ENCODE measurements at regions not wholly inside any gene's neighbourhood (a gene's known extent, or its start where the extent isn't known, plus 50 kb on each side); places are given as distances from the start of the nearest gene placed in this dataset.

DNA sequence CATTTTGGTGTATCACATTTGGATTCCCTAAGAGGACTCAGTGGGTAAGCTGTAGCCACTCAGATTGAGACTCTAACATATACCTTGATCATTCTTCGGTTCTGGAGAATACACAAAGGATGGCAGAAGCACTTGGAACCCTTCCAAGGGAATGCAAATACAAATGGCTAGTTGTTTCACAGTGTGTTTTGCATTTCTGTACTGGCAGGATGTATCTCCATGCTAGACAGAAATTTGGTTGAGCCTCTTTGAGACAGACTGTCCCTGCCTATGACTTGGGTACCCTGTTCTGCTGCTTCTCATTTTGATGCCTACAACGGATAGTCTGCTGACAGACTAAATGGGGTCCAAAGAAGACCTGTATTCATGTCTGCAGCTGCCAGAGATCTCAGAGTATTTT is 273.5 kb downstream of the TMEM38B start:
- Histone ChIP-seq H3K9me2 (replicated peaks; ENCODE audit: low read length) (no peaks in the 10 kb centered on the region), H3K27ac (ENCODE audit: low read length) (no peak overlapping the region), H4K20me1 (ENCODE audit: low read length) (no peaks in the 10 kb centered on the region), H3K4me1 (ENCODE audit: insufficient read depth, low read length) (no peaks in the 10 kb centered on the region), H3K27me3 (ENCODE audit: low read length) (no peaks in the 10 kb centered on the region), H3K36me3 (ENCODE audit: low read depth, low read length) (no peaks in the 10 kb centered on the region), H3K9me3 (ENCODE audit: low read length) (no peaks in the 10 kb centered on the region), H3K4me3 (ENCODE audit: low read length) (no peak overlapping the region), H3K4me2 (ENCODE audit: low read length) (no peak overlapping the region), H3K79me2 (ENCODE audit: low read length) (no peaks in the 10 kb centered on the region), H2AFZ (ENCODE audit: low read length) (no peak overlapping the region), H3F3A (ENCODE audit: low read length, unreplicated experiment) (no peaks in the 10 kb centered on the region), H3K9ac (ENCODE audit: low read length) (no peak overlapping the region)
- TF ChIP-seq, protein P1, sequence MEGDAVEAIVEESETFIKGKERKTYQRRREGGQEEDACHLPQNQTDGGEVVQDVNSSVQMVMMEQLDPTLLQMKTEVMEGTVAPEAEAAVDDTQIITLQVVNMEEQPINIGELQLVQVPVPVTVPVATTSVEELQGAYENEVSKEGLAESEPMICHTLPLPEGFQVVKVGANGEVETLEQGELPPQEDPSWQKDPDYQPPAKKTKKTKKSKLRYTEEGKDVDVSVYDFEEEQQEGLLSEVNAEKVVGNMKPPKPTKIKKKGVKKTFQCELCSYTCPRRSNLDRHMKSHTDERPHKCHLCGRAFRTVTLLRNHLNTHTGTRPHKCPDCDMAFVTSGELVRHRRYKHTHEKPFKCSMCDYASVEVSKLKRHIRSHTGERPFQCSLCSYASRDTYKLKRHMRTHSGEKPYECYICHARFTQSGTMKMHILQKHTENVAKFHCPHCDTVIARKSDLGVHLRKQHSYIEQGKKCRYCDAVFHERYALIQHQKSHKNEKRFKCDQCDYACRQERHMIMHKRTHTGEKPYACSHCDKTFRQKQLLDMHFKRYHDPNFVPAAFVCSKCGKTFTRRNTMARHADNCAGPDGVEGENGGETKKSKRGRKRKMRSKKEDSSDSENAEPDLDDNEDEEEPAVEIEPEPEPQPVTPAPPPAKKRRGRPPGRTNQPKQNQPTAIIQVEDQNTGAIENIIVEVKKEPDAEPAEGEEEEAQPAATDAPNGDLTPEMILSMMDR (conservative IDR thresholded peaks at IDR 0.05; ENCODE audit: low read depth, low read length): no peak
- no peak for TF ChIP-seq EZH2phosphoT487 (IDR thresholded peaks at IDR 0.05; ENCODE audit: borderline replicate concordance, low read length)
- TF ChIP-seq EZH2 (IDR thresholded peaks at IDR 0.05; ENCODE audit: low read length, unreplicated experiment): no peak
- intact Hi-C loops (cut with micrococcal nuclease): no loop called here
- POLR2A ChIA-PET (ENCODE audit: unreplicated experiment): no interaction called here
- ATAC-seq (no peak), DNase-seq (no peak)
- CTCF ChIA-PET: no interaction called here
- BruUV-seq (replicated peaks): no TSS peak

GRCh38 chr9:105968811-105969466 is 274.6 kb downstream of the TMEM38B start:
- BruUV-seq (replicated peaks): no TSS peak
- no peaks in the 10 kb centered on the region for H3K9me3 ChIP-seq (ENCODE audit: low read length)
- H3K27me3 ChIP-seq (ENCODE audit: low read length): no peaks in the 10 kb centered on the region; the same call in 1 of the 2 replicates
- H4K20me1 ChIP-seq (ENCODE audit: low read length): no peaks in the 10 kb centered on the region
- no peak overlapping the region for H3K4me3 ChIP-seq (ENCODE audit: low read length)
- no peak overlapping the region for H3K27ac ChIP-seq (ENCODE audit: low read length)
- no peaks in the 10 kb centered on the region for H3K4me1 ChIP-seq (ENCODE audit: insufficient read depth, low read length)
- H3K4me2 ChIP-seq (ENCODE audit: low read length): no peak overlapping the region
- no peak overlapping the region for H3K9ac ChIP-seq (ENCODE audit: low read length)
- intact Hi-C loops (cut with micrococcal nuclease): no loop called here
- no peaks in the 10 kb centered on the region for H3K36me3 ChIP-seq (ENCODE audit: low read depth, low read length)
- no peak for TF ChIP-seq EZH2 (IDR thresholded peaks at IDR 0.05; ENCODE audit: low read length, unreplicated experiment)
- TF ChIP-seq, protein P1 (conservative IDR thresholded peaks at IDR 0.05; ENCODE audit: low read depth, low read length): no peak
- TF ChIP-seq EZH2phosphoT487 (IDR thresholded peaks at IDR 0.05; ENCODE audit: borderline replicate concordance, low read length): no peak
- no peak for DNase-seq
- ATAC-seq: no peak
- CTCF ChIA-PET: no interaction called here
- no peaks in the 10 kb centered on the region for H3F3A ChIP-seq (ENCODE audit: low read length, unreplicated experiment)
- no peaks in the 10 kb centered on the region for H3K9me2 ChIP-seq (replicated peaks; ENCODE audit: low read length)
- H2AFZ ChIP-seq (ENCODE audit: low read length): no peak overlapping the region
- H3K79me2 ChIP-seq (ENCODE audit: low read length): no peaks in the 10 kb centered on the region
- POLR2A ChIA-PET (ENCODE audit: unreplicated experiment): no interaction called here

DNA sequence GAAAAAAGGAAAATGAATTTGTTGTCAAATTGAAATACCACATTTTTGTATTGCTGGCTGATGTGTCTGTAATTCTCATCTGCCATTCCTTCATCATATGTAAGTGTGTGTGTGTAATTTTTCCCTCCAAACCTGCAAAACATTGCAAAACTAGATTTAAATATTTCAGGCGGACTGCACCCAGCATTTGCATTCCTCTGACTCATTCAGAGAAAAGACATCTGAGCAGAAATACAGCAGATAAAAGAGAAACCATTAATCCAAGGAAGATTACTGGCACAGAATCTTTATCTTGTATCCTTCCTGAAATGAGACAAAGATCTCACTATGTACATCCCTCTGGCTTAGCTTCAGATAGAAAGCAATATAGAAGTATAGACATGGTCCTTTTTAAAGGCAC is 275.3 kb downstream of the TMEM38B start:
- H3K9me3 ChIP-seq (ENCODE audit: low read length): no peaks in the 10 kb centered on the region
- intact Hi-C loops (cut with micrococcal nuclease): no loop called here
- ATAC-seq: no peak
- H3K9me2 ChIP-seq (replicated peaks; ENCODE audit: low read length): no peaks in the 10 kb centered on the region
- H3K79me2 ChIP-seq (ENCODE audit: low read length): no peaks in the 10 kb centered on the region
- H2AFZ ChIP-seq (ENCODE audit: low read length): no peak overlapping the region
- no peak overlapping the region for H3K4me2 ChIP-seq (ENCODE audit: low read length)
- ChIA-PET POLR2A (ENCODE audit: unreplicated experiment) (no interaction called here), CTCF (no interaction called here)
- no peak overlapping the region for H3K27ac ChIP-seq (ENCODE audit: low read length)
- no peak overlapping the region for H3K9ac ChIP-seq (ENCODE audit: low read length)
- no peak for DNase-seq
- H4K20me1 ChIP-seq (ENCODE audit: low read length): no peaks in the 10 kb centered on the region
- no peaks in the 10 kb centered on the region for H3K36me3 ChIP-seq (ENCODE audit: low read depth, low read length)
- TF ChIP-seq, protein P1 (conservative IDR thresholded peaks at IDR 0.05; ENCODE audit: low read depth, low read length): no peak
- no peaks in the 10 kb centered on the region; the same call in 1 of the 2 replicates for H3K27me3 ChIP-seq (ENCODE audit: low read length)
- no peak overlapping the region for H3K4me3 ChIP-seq (ENCODE audit: low read length)
- no TSS peak for BruUV-seq (replicated peaks)
- no peaks in the 10 kb centered on the region for H3K4me1 ChIP-seq (ENCODE audit: insufficient read depth, low read length)
- no peaks in the 10 kb centered on the region for H3F3A ChIP-seq (ENCODE audit: low read length, unreplicated experiment)
